Progenitor cell of endocrine pancreas (in vitro differentiated cells): ENCODE measurements at regions not wholly inside any gene's neighbourhood (a gene's known extent, or its start where the extent isn't known, plus 50 kb on each side); places are given as distances from the start of the nearest gene placed in this dataset.

Source experiments
- DNase-seq: peaks from one replicate; pipeline ENCODE4 v3.0.0; 2021; ENCODE audit warnings: low spot score; ENCODE audit not compliant: unreplicated experiment
- H3K27ac Mint-ChIP-seq: 2 replicates; pipeline ENCODE4 v1.8.0; 2021; ENCODE audit warnings: mild to moderate bottlenecking, moderate library complexity, mixed read lengths
- H3K27me3 Mint-ChIP-seq: 2 replicates; pipeline ENCODE4 v1.8.0; 2021; ENCODE audit warnings: mixed read lengths
- H3K36me3 Mint-ChIP-seq: 2 replicates; pipeline ENCODE4 v1.8.0; 2022; ENCODE audit warnings: mixed read lengths; ENCODE audit not compliant: insufficient read depth
- H3K4me1 Mint-ChIP-seq: 2 replicates; pipeline ENCODE4 v1.8.0; 2021; ENCODE audit warnings: low read depth, mixed read lengths
- H3K4me3 Mint-ChIP-seq: 2 replicates; pipeline ENCODE4 v1.8.0; 2021; ENCODE audit warnings: low read depth, mild to moderate bottlenecking, moderate library complexity, mixed read lengths
- H3K9me3 Mint-ChIP-seq: 2 replicates; pipeline ENCODE4 v1.8.0; 2021; ENCODE audit warnings: low read depth, mixed read lengths
- TF ChIP-seq, protein P1 (sequence below): fragments of 200-600 bp; sonication (generic); IDR thresholded peaks from one replicate; pipeline ENCODE4 v1.5.0; 2021; ENCODE audit warnings: antibody characterized with exemption, mild to moderate bottlenecking; ENCODE audit not compliant: unreplicated experiment

DNA sequence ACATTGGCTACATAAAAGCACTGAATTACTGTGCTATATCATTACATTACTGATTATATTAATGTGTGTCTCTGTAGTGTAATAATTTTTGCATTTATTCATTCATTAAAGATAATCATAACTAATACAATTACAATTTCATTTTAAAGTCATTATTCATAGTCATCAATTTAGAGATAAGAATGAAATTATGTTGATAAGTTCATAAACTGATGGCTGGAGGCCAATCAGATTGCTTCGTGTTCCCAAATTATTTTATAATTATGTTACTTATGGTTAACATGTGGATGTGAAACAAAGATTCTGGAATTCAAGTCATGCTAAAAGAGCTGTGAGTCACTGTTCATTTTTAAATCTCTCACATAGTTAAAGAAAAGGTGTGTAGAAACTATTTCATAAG, 223.4 kb upstream of the HAND2 start:
- Mint-ChIP-seq H3K4me1 (no peaks in the 10 kb centered on the region), H3K27me3 (no peaks in the 10 kb centered on the region), H3K4me3 (no peak overlapping the region), H3K9me3 (no peaks in the 10 kb centered on the region), H3K27ac (no peak overlapping the region), H3K36me3 (no peaks in the 10 kb centered on the region)
- TF ChIP-seq, protein P1, sequence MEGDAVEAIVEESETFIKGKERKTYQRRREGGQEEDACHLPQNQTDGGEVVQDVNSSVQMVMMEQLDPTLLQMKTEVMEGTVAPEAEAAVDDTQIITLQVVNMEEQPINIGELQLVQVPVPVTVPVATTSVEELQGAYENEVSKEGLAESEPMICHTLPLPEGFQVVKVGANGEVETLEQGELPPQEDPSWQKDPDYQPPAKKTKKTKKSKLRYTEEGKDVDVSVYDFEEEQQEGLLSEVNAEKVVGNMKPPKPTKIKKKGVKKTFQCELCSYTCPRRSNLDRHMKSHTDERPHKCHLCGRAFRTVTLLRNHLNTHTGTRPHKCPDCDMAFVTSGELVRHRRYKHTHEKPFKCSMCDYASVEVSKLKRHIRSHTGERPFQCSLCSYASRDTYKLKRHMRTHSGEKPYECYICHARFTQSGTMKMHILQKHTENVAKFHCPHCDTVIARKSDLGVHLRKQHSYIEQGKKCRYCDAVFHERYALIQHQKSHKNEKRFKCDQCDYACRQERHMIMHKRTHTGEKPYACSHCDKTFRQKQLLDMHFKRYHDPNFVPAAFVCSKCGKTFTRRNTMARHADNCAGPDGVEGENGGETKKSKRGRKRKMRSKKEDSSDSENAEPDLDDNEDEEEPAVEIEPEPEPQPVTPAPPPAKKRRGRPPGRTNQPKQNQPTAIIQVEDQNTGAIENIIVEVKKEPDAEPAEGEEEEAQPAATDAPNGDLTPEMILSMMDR = no peak
- DNase-seq = no peak

DNA sequence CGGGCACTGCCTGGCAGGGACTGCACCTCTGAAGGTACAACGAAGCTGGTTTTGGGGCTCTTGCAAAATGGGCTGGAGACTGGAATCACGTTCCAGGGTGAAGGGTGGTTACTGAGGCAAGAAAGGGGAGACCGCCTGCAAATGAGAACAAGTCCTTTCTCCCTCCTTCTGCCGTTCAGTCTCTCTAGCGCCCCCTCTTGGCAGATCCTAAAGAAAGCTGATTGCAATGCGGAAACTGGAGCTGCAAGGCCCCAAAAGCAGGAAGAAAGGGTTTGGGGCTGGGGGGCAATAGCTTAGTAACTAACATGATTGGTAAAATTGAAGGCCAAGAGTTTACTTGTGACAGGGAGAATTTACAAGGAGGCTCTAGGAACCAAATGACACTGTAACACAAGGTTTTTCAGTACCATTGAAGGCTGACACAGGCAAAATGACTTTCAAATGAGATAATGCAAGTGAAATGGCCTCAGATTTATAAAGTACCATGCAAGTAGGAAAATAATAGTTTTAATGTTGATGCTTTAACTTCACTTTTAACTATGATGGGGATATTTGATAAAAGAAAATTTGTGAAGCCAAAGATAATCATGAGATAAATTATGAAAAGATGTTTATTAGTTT, 222.7 kb upstream of the HAND2 start:
- Mint-ChIP-seq H3K27ac (no peak overlapping the region), H3K4me1 (no peaks in the 10 kb centered on the region), H3K36me3 (no peaks in the 10 kb centered on the region), H3K9me3 (no peaks in the 10 kb centered on the region), H3K27me3 (no peaks in the 10 kb centered on the region), H3K4me3 (no peak overlapping the region)
- TF ChIP-seq, protein P1 = peak; percentile 48
- no peak for DNase-seq

DNA sequence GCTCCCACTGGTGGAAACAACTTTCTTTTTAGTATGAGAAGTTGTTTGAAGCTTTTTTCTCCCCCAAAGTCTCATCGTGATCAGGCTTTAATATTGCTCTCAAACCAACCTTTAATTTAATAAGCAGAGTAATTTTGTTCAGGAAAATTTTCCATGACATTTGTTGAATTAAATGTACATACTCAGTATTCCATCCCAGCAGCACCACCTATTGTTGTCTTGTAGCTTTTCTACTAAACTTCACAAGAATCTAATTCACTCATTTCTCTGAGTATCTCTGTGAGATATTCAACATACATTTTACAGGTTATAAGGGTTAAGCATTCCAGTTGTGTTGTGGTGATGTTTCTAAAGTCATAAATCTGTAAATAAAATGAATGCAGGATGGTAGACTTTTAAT, 218.3 kb upstream of the HAND2 start:
- Mint-ChIP-seq H3K4me1 (no peaks in the 10 kb centered on the region), H3K27me3 (no peaks in the 10 kb centered on the region), H3K9me3 (no peaks in the 10 kb centered on the region), H3K36me3 (no peaks in the 10 kb centered on the region), H3K27ac (no peak overlapping the region), H3K4me3 (no peak overlapping the region)
- no peak for DNase-seq
- TF ChIP-seq, protein P1 = no peak

DNA sequence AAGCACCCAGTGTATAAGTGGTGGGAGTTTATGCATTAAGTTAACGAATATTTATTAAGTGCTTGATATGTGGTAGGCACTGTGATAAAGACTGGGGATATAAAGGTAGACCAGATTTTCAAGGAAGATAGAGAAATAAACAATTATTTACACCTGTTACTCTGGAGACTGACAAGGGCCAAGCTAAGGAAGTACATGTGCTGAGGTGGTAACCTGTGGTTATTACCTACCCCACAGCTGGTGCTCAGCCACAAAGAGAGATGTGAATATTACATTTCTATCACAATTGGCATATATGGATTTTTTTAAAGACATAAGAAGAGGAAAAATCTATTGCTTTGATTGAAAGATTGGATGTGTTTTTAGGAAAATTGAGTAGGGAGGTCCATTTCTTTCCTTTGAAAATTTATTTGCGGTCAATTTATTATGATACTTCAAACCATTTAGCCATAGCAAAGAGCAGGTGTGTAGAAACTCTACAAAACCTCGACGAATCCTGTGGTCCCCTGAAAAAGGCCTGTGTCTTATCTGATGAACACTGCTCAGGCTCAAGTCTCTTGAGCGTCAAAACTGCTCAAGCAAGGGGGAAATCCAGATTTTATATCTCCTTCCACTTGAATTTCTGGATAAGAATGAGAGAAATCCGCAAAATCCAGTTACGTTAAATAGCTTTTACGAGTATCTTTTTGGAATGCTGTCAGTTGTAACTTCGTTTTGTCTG, 217.7 kb upstream of the HAND2 start:
- TF ChIP-seq, protein P1 = no peak
- H3K36me3 Mint-ChIP-seq = no peaks in the 10 kb centered on the region
- H3K9me3 Mint-ChIP-seq = no peaks in the 10 kb centered on the region
- no peaks in the 10 kb centered on the region for H3K27me3 Mint-ChIP-seq
- H3K4me1 Mint-ChIP-seq = no peaks in the 10 kb centered on the region
- no peak overlapping the region for H3K27ac Mint-ChIP-seq
- no peak overlapping the region for H3K4me3 Mint-ChIP-seq
- DNase-seq = no peak

DNA sequence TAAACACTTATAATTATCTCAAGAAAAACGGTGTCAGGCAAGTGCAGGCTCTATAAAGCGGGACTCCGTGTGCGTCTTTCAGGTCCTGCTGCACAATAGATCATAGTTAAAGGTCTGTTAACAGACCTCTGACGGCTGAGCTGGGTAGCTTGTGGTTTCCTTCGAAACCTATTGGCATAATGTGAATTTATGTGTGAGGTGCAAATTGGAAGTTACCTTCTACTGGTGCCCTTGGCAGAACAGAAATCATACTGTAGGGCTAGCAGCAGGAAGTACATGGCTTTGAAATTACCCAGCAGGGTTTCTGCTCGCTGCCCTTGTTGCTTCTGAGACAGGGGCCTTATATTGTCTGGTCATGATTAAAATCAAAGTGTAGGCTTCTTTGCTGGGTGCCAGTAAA, 216.4 kb upstream of the HAND2 start:
- TF ChIP-seq, protein P1 = no peak
- Mint-ChIP-seq H3K27ac (no peak overlapping the region), H3K27me3 (no peaks in the 10 kb centered on the region), H3K4me1 (no peaks in the 10 kb centered on the region), H3K9me3 (no peaks in the 10 kb centered on the region), H3K4me3 (no peak overlapping the region), H3K36me3 (no peaks in the 10 kb centered on the region)
- DNase-seq = no peak
